IPS-18c (cell line): ENCODE measurements at regions not wholly inside any gene's neighbourhood (a gene's known extent, or its start where the extent isn't known, plus 50 kb on each side); places are given as distances from the start of the nearest gene placed in this dataset.

Experiments used
- H3K4me3 ChIP-seq: 2 replicates; pipeline ENCODE4 v1.7.0; 2013; ENCODE audit warnings: low read depth, mild to moderate bottlenecking, low read length, moderate library complexity; ENCODE audit not compliant: insufficient read depth
- H3K9me3 ChIP-seq: one replicate; pipeline ENCODE4 v1.6.1; 2013; ENCODE audit warnings: mild to moderate bottlenecking, low read length, moderate library complexity; ENCODE audit not compliant: control insufficient read depth, insufficient read depth

DNA sequence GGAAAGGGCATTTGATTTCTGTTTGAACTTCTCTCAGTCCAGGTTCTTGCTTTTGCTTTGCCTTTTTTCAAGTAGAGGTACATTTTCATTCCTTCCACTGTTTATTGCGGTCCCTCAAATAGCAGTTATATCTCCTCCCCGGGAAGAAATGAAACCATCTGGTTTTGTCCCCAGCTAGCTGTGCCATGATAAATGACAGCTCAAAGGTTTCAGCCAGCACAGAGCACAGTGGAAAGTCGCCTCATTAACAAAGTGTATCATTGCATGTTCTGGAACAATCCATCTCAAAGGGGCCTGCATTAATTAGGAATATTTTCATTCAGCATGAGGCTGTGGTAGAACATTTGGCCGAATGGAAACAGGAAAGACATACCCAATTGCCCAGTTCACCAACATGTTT lies 146.0 kb downstream of the EDN3 start:
- H3K9me3 ChIP-seq, result no peaks in the 10 kb centered on the region
- H3K4me3 ChIP-seq, result no peak overlapping the region

GRCh38 chr20:59448196-59448595 lies 147.8 kb downstream of the EDN3 start:
- Histone ChIP-seq H3K9me3 (no peaks in the 10 kb centered on the region), H3K4me3 (no peak overlapping the region)

GRCh38 chr20:59448851-59449444 lies 148.5 kb downstream of the EDN3 start:
- no peak overlapping the region for H3K4me3 ChIP-seq
- no peaks in the 10 kb centered on the region for H3K9me3 ChIP-seq

DNA sequence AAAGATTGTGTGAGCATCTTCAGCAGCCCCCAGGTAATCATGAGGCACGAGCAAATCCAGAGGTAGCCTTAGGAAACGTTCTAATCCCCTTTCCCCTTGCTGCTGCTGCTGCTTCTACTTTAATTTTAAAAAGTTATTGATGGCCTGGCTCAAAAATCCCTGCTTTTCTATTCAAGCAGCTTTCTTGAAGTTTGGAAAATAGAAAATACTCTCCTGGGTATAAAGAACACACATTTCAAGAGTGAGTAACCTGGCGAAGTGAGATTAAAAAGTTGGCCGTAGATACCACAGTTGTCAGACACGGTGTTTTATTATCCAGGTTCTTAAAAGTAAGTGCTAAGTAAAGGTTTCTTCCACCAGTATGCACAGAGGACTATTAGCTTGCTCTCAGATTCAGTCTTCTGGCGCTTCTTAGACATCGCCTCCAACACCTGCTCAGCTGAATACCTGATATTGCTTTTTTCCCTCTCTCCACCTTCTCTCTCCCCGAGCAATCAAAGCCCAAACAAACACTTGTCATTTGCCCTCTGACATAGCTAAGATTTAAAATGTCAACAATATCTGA lies 150.7 kb downstream of the EDN3 start:
- Histone ChIP-seq H3K9me3 (no peaks in the 10 kb centered on the region), H3K4me3 (no peak overlapping the region)

DNA sequence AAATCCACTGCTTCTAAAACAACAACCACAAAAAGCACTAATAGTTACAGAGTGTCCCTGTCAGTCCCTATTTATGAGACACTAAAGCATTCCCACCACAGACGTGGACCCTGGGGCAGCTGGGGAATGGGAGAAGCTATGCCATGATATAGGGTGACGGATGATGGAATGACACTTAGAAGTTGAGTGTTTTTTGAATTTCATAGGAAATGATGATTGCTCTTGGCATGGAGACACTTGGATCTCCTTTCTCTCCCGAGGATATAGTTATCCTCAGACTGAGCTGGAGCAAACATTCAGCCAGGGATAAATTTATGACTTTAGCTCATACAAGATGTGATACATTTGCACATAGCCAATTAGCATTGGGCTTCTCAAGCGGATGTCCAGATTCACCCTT lies 151.2 kb downstream of the EDN3 start:
- Histone ChIP-seq H3K4me3 (no peak overlapping the region), H3K9me3 (no peaks in the 10 kb centered on the region)

- no peak overlapping the region for H3K4me3 ChIP-seq
- H3K9me3 ChIP-seq, result no peaks in the 10 kb centered on the region
These were observed 151.5 kb upstream of the PHACTR3 start for GRCh38 chr20:59452856-59453255.

GRCh38 chr20:59453759-59454560 lies 150.4 kb upstream of the PHACTR3 start:
- H3K4me3 ChIP-seq, result no peak overlapping the region
- H3K9me3 ChIP-seq, result no peaks in the 10 kb centered on the region

- Histone ChIP-seq H3K4me3 (no peak overlapping the region), H3K9me3 (peaks cover 2% of the 10 kb centered on the region)
These were observed 148.7 kb upstream of the PHACTR3 start for GRCh38 chr20:59455402-59456341.

DNA sequence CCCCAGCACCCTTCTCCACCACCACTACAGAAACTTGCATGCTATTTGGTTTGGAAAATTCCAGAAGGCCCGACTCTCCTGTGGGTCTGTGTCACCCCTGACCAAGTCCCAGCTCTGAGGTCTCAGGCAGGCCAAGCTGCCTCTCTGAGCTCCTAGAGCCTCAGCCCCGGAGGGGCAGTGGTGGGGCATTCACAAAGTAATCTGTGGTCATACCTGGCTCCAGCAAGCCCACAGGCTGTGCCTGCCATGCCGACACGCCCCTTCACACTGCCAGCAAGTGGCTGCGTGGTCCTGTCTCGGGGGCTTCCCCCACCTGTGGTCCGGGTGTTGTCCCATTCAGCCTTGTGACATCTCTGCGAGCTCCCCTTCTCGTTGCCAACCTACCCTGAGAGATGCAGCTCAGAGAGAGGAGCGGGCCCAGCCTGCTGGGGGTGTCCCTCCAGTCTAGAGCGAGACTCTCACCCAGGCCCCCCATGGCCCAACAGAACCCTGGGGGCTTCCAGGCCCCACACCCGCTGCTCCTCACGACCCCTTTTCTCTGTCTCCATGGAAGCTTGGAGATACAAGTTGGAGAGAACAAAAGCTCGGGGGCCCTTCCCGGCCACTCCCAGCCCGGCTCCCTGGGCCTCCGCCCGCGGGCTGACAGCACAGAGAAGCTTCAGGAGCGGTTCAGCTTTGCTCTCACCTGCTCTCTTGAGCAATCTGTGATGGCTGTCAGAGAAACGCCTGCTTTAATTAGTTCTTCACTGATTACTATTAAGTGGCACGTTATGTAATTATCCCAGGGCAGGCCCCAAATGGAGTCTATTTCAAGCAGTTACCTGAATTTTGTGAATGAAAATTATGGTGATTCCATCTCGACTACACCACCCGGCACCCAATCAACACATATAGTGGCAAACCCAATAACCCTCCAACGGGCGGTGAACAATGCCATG lies 147.7 kb upstream of the PHACTR3 start:
- Histone ChIP-seq H3K9me3 (peaks cover 2% of the 10 kb centered on the region), H3K4me3 (no peak overlapping the region)

DNA sequence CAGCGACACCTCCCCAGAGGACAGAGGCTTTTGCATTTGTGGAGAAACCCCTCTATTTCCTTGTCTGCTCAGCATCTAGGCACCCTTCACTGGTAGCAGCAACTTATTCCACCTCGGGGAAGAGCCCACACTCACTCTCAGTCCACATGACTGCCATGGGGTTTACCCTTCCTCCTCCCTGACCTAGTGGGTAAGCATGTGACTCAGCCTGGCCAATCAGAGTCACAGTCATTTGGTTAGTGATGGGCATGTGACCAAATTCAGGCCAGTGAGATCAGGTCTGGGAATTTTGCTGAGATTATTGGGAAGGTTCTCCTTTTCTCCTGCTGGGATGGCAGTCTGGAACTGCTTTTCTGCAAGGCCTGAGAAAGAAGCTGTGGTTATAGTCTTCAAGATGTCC lies 145.7 kb upstream of the PHACTR3 start:
- Histone ChIP-seq H3K4me3 (no peak overlapping the region), H3K9me3 (peaks cover 2% of the 10 kb centered on the region)

- Histone ChIP-seq H3K9me3 (peaks cover 2% of the 10 kb centered on the region), H3K4me3 (no peak overlapping the region)
These were observed 144.8 kb upstream of the PHACTR3 start for GRCh38 chr20:59459586-59459985.

DNA sequence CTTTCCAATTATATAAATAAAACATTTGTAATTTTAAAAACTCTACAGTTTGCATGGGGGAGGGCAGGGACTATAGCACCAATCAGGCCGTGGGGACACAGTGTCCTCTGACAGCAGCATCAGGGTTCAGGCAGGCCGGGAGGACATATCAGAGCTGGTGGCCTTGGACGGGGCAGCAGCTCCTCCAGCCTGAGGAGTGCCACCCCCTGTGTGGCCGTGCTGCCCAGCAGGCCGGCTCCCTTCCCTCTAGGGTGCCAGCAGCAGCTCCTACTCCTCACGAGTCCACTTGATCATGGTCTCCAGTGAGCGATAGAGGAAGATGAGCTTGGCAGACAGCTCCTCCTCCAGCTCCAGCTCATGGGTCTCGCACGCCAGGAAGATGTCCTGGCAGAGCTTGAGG lies 144.0 kb upstream of the PHACTR3 start:
- Histone ChIP-seq H3K9me3 (peaks cover 2% of the 10 kb centered on the region), H3K4me3 (no peak overlapping the region)

DNA sequence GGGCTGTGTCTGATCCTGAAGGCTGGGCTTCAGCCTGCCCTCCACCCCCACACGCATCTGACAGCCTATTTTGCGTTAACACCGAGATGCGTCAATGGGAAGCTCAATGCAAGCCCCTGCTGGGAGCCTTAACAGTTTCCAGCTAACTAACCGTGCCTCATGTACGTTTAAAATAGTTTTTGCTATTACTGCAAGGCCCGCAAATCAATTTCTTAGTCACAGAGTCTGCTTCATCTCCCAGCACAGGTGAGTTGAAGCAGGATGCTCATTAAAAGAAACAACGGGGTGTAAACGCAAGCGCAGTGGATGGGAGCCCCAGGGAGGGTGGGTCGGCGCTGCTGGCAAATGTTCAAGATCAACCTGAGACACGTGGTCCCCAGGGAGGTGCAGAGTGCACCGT lies 142.8 kb upstream of the PHACTR3 start:
- Histone ChIP-seq H3K4me3 (no peak overlapping the region), H3K9me3 (peaks cover 2% of the 10 kb centered on the region)

- H3K4me3 ChIP-seq, result no peak overlapping the region
- H3K9me3 ChIP-seq, result peaks cover 2% of the 10 kb centered on the region
These were observed 142.1 kb upstream of the PHACTR3 start for GRCh38 chr20:59462249-59462648.

- peaks cover 2% of the 10 kb centered on the region for H3K9me3 ChIP-seq
- no peak overlapping the region for H3K4me3 ChIP-seq
These were observed 140.8 kb upstream of the PHACTR3 start for GRCh38 chr20:59463541-59463940.

DNA sequence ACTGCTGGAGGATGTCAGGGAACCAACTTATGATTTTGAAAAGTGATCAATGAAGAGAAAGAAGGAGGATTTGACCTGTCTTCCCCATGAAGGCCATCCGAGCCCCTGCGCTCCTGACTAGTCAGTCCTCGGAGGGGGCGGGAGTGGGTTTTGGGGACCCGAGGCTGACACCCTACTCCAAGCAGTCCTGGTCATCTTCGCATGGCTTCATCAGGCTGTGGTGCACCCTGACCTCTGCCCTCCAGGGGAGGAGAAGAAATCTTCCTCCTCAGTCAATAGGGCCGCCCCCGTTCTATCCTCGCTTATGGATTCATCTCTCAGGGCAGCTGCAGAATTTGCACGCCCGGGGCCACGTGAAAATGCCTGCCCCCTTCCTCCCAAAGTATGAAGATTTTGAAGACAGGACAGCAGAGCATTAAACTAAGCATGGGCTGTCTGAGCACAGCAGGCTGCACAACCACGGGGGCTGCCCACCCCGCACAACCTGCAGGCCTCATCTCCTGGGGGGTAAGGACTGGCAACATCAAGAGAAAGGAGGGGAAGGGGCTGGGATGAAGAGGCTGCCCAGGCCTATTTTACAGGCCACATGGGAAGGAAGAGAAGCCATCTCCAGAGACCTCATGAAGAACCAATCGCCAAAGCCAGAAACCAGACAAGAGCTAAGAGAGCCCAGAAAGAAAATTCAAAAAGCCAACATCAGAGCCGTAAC lies 138.1 kb upstream of the PHACTR3 start:
- Histone ChIP-seq H3K9me3 (no peaks in the 10 kb centered on the region), H3K4me3 (no peak overlapping the region)
